ENCODE measurements at regions not wholly inside any gene's neighbourhood (a gene's known extent, or its start where the extent isn't known, plus 50 kb on each side); places are given as distances from the start of the nearest gene placed in this dataset.

GRCh38 chr14:47961634-47962033 is 286.2 kb upstream of the MDGA2 start:
- H3K4me3 ChIP-seq (ENCODE audit: low read depth, low read length) = no peak overlapping the region
- no peak for DNase-seq (ENCODE audit: low read depth)
- TF ChIP-seq CTCF (conservative IDR thresholded peaks at IDR 0.05; ENCODE audit: low read depth, low read length) = no peak

DNA sequence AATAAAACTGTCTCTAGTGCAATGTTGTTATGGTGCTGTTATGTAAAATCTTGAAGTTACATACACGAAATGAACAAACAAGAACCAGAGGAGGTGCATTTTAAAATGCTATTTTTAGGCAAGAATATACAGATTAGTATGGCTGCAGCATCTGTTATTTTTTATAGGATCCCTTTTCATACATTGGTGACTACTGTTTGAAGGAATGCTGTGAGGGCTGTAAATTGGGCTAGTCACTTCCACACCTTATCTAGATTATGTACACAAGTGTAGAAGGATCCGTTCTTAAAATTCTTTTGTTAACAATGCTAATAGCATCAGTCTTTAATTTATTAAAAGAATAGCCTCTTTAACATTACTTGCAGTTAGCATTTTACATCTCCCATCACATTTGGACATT is 284.3 kb upstream of the MDGA2 start:
- no peak for DNase-seq (ENCODE audit: low read depth)
- no peak overlapping the region for H3K4me3 ChIP-seq (ENCODE audit: low read depth, low read length)
- no peak for TF ChIP-seq CTCF (conservative IDR thresholded peaks at IDR 0.05; ENCODE audit: low read depth, low read length)

GRCh38 chr14:47949006-47949405 is 273.6 kb upstream of the MDGA2 start:
- no peak for TF ChIP-seq CTCF (conservative IDR thresholded peaks at IDR 0.05; ENCODE audit: low read depth, low read length)
- DNase-seq (ENCODE audit: low read depth) = no peak
- no peak overlapping the region for H3K4me3 ChIP-seq (ENCODE audit: low read depth, low read length)

DNA sequence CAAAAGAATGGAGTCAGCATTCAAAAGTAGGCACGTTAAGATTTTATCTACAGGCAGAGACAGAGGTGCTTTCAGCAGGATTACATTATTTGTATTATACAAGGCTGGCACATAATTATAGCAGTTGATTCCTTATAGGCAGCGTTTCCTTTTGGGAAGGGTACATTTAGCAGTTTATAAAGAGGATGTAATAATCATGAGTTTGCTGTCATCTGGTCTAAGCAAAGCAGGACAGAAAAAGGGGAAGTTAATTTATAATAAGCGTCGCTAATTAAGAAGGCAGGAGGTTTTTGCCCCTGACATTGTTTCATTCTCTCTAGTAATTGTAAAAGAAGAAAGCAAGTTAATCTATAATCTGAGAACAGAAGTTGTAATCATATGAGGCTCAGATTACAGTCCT is 259.9 kb upstream of the MDGA2 start:
- H3K4me3 ChIP-seq (ENCODE audit: low read depth, low read length) = no peak overlapping the region
- no peak for DNase-seq (ENCODE audit: low read depth)
- no peak for TF ChIP-seq CTCF (conservative IDR thresholded peaks at IDR 0.05; ENCODE audit: low read depth, low read length)

- no peak overlapping the region for H3K4me3 ChIP-seq (ENCODE audit: low read depth, low read length)
- TF ChIP-seq CTCF (conservative IDR thresholded peaks at IDR 0.05; ENCODE audit: low read depth, low read length) = no peak
- DNase-seq (ENCODE audit: low read depth) = no peak
Measured at GRCh38 chr14:47929334-47929733, 253.9 kb upstream of the MDGA2 start.

GRCh38 chr14:47921133-47921532 is 245.7 kb upstream of the MDGA2 start:
- no peak for DNase-seq (ENCODE audit: low read depth)
- H3K4me3 ChIP-seq (ENCODE audit: low read depth, low read length) = no peak overlapping the region
- no peak for TF ChIP-seq CTCF (conservative IDR thresholded peaks at IDR 0.05; ENCODE audit: low read depth, low read length)

- no peak for TF ChIP-seq CTCF (conservative IDR thresholded peaks at IDR 0.05; ENCODE audit: low read depth, low read length)
- no peak overlapping the region for H3K4me3 ChIP-seq (ENCODE audit: low read depth, low read length)
- DNase-seq (ENCODE audit: low read depth) = no peak
Measured at GRCh38 chr14:47919997-47920396, 244.6 kb upstream of the MDGA2 start.
